ENCODE measurements at regions not wholly inside any gene's neighbourhood (a gene's known extent, or its start where the extent isn't known, plus 50 kb on each side); places are given as distances from the start of the nearest gene placed in this dataset.
A peak's percentile ranks its signal among the peaks of the same experiment; 100 is the strongest.

GRCh38 chr10:59558066-59558465, 151.6 kb downstream of the SLC16A9 start:
- Histone ChIP-seq H3K79me1 (ENCODE audit: low read depth, low read length) (no peaks in the 10 kb centered on the region), H3K9me3 (ENCODE audit: insufficient read depth in 2 of 2, low read depth in 1 of 2, low read length in 1 of 2) (no peaks in the 10 kb centered on the region), H3K56ac (replicated peaks; ENCODE audit: insufficient read length, low read depth, low read length) (no peak overlapping the region), H4K20me1 (replicated peaks in 1 of 2; ENCODE audit: control insufficient read depth in 1 of 2, insufficient read depth in 2 of 2, low read length in 2 of 2) (no peaks in the 10 kb centered on the region), H3K4me3 (ENCODE audit: extremely low read depth in 1 of 4, insufficient read depth in 2 of 4, low read depth in 3 of 4, low read length in 4 of 4) (no peak overlapping the region), H2BK120ac (replicated peaks; ENCODE audit: low read depth, low read length) (no peak overlapping the region), H3K4ac (replicated peaks; ENCODE audit: insufficient read length, low read depth, low read length) (no peak overlapping the region), H3K27me3 (replicated peaks in 1 of 4; ENCODE audit: control insufficient read depth in 3 of 4, extremely low read depth in 1 of 4, insufficient read depth in 3 of 4, low read length in 3 of 4) (no peaks in the 10 kb centered on the region), H4K8ac (ENCODE audit: extremely low read depth, insufficient read depth, low read length) (no peak overlapping the region), H2BK20ac (ENCODE audit: low read length) (peak overlapping the region; percentile 96), H2BK12ac (ENCODE audit: low read depth, low read length) (peak overlapping the region; percentile 91; the same call in 1 of the 2 replicates), H4K91ac (replicated peaks; ENCODE audit: insufficient read length, low read length) (no peak overlapping the region), H3K79me2 (ENCODE audit: control insufficient read depth in 1 of 2, insufficient read depth in 2 of 2, low read length in 2 of 2) (no peaks in the 10 kb centered on the region), H3K23me2 (ENCODE audit: low read depth, low read length) (no peaks in the 10 kb centered on the region), H3K4me1 (replicated peaks in 1 of 4; ENCODE audit: control insufficient read depth in 3 of 4, insufficient read depth in 4 of 4, low read length in 3 of 4) (peaks cover 3 to 9% (median 6%) of the 10 kb centered on the region in 4 experiments; a peak in 5 of 7 replicates), H2AK5ac (ENCODE audit: low read depth, low read length) (no peak overlapping the region), H3K27ac (ENCODE audit: low read depth, low read length) (no peak overlapping the region), H3K9ac (replicated peaks in 1 of 4; ENCODE audit: extremely low read depth in 1 of 4, low read depth in 3 of 4, low read length in 3 of 4) (no peak overlapping the region), H3K4me2 (ENCODE audit: insufficient read depth in 1 of 2, low read depth in 2 of 2, low read length in 2 of 2) (0 out of 4 replicates have a peak overlapping the region, but pooled peaks of 1 of the 2 experiments have one; percentile 1), H4K5ac (ENCODE audit: insufficient read length, low read depth, low read length) (no peak overlapping the region), H3K23ac (ENCODE audit: insufficient read length) (no peak overlapping the region), H2BK5ac (ENCODE audit: low read depth, low read length) (no peak overlapping the region), H2AFZ (ENCODE audit: low read length) (peak overlapping the region; percentile 47; the same call in 1 of the 2 replicates), H3K36me3 (ENCODE audit: control insufficient read depth in 2 of 4, insufficient read depth in 4 of 4, low read length in 3 of 4) (no peaks in the 10 kb centered on the region), H2BK15ac (ENCODE audit: low read length) (no peak overlapping the region), H3K18ac (ENCODE audit: extremely low read depth, low read length) (no peak overlapping the region; the same call in 1 of the 2 replicates), H3K14ac (ENCODE audit: insufficient read length) (no peak overlapping the region)
- ChIA-PET POLR2A (ENCODE audit: partially characterized antibody) (no interaction called here), CTCF (ENCODE audit: partially characterized antibody) (interaction anchor here (1.3 kb wide), 1 partner anchor 18 kb away, joined by 3 read pairs; no protein-coding TSS in a partner anchor)
- DNase-seq (ENCODE audit: low read depth in 1 of 2, low spot score in 2 of 2), result no peak
- WGBS, 2 experiments (ENCODE audit: extremely low coverage in 1 of 2, insufficient coverage in 1 of 2, insufficient read length in 1 of 2, insufficient replicate concordance in 2 of 2, low coverage in 1 of 2, low lambda C conversion rate in 2 of 2, missing lambda C conversion rate in 1 of 2), result 78% methylated on average over 4 of the region's 4 CpGs; no CpG with 5 or more reads in 1 of the 2 experiments
- FAIRE-seq, result no peak
- TF ChIP-seq CREB1 (IDR thresholded peaks at IDR 0.05) (no peak), TAF7 (optimal IDR thresholded peaks at IDR 0.05; ENCODE audit: borderline replicate concordance, low read depth, low read length) (no peak), CHD1 (IDR thresholded peaks at IDR 0.05; ENCODE audit: low read depth, low read length) (no peak), JUN (IDR thresholded peaks at IDR 0.05; ENCODE audit: low read depth, low read length) (no peak), RFX5 (IDR thresholded peaks at IDR 0.05; ENCODE audit: borderline replicate concordance, low read depth, low read length) (no peak), EGR1 (IDR thresholded peaks at IDR 0.05; ENCODE audit: borderline replicate concordance, low read depth, low read length) (no peak), ASH2L (IDR thresholded peaks at IDR 0.05; ENCODE audit: low read length) (no peak), SP4 (IDR thresholded peaks at IDR 0.05; ENCODE audit: low read length) (no peak), NANOG (IDR thresholded peaks at IDR 0.05; ENCODE audit: insufficient read depth, low read depth, low read length, poor library complexity, severe bottlenecking) (no peak), KDM5A (IDR thresholded peaks at IDR 0.05; ENCODE audit: low read length) (no peak), SUZ12 (IDR thresholded peaks at IDR 0.05; ENCODE audit: low read length) (no peak), POLR2AphosphoS5 (IDR thresholded peaks at IDR 0.05; ENCODE audit: low read depth, low read length) (no peak), ZNF274 (IDR thresholded peaks at IDR 0.05; ENCODE audit: borderline replicate concordance, extremely low read depth, low read length) (no peak)
